ENCODE measurements at regions not wholly inside any gene's neighbourhood (a gene's known extent, or its start where the extent isn't known, plus 50 kb on each side); places are given as distances from the start of the nearest gene placed in this dataset.

DNA sequence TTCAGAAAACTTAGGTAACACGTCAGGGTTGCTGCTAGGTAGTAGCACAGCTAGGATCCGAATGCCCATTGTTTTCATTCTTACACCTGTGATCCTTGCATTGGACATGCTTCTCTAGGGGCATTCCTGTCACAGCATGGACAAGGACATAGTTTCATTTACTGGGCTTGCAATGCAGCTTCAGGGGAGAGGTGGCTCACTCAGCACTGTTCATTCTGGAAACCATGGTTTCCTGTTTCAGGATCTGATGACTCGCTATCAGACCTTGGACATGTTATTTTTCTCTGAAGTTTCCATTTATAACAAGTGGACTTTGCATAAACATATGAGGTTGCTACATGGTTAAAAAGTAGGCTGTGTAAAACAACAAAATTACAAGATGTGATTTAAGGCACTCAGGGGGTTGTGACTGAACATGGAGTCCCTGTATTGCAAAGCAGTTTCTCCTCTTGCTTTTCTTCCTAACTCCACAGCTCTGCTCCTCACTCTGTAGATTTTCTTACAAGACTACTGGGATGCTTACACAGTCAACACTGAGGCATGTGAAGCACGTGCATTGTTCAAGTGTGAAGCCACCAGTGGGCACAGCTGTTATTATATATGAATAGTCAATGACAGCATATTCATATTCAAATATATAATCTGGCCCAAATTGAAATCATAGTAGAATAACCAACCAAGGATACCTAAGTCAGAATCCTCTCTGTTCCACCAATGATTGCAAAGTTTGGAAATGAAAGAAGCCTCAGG lies 66.1 kb upstream of the STK32A start:
- TF ChIP-seq EZH2phosphoT487 (IDR thresholded peaks at IDR 0.05; ENCODE audit: low read depth) (no peak), CTCF (IDR thresholded peaks at IDR 0.05; ENCODE audit: low read depth, low read length) (no peak)
- H2AFZ ChIP-seq (ENCODE audit: low read depth, low read length), result no peak overlapping the region

DNA sequence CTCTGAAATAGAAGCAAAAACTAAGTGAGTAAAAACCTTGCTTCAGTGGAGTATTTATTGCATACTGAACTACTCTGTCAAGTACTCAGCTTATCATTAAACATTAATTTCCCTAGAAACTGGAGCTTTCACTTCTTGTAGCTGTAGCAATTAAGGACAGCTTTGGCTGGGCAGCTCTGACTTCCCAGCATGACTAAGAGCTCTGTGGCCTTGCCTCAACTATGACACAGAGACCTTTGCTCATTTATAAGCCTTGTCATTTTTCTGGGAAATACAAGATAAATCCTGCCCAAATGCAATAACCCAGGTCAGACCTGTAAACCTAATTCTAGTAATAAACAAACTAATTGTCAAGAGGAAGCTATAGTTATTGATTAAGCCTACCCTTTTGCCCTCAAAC lies 65.4 kb upstream of the STK32A start:
- Histone ChIP-seq H3K9ac (ENCODE audit: low read length) (no peak overlapping the region), H3K4me3 (ENCODE audit: low read length) (no peak overlapping the region), H3K4me2 (ENCODE audit: low read length) (no peak overlapping the region), H3K9me3 (ENCODE audit: insufficient read depth, low read length) (no peaks in the 10 kb centered on the region), H3K79me2 (ENCODE audit: low read length) (no peaks in the 10 kb centered on the region), H3K36me3 (replicated peaks; ENCODE audit: low read depth, low read length) (no peaks in the 10 kb centered on the region), H3K4me1 (ENCODE audit: low read length) (no peaks in the 10 kb centered on the region), H4K20me1 (ENCODE audit: insufficient read depth, low read length) (no peaks in the 10 kb centered on the region), H3K27ac (ENCODE audit: low read length) (no peak overlapping the region), H2AFZ (ENCODE audit: low read depth, low read length) (no peak overlapping the region), H3K27me3 (ENCODE audit: low read depth, low read length) (no peaks in the 10 kb centered on the region)
- no peak for TF ChIP-seq CTCF (IDR thresholded peaks at IDR 0.05; ENCODE audit: low read depth, low read length)
- TF ChIP-seq EZH2phosphoT487 (IDR thresholded peaks at IDR 0.05; ENCODE audit: low read depth), result no peak

More for the DNA sequence above, 66.1 kb upstream of the STK32A start:
- Histone ChIP-seq H3K27me3 (ENCODE audit: low read depth, low read length) (no peaks in the 10 kb centered on the region), H3K9ac (ENCODE audit: low read length) (no peak overlapping the region), H3K4me2 (ENCODE audit: low read length) (no peak overlapping the region), H3K79me2 (ENCODE audit: low read length) (no peaks in the 10 kb centered on the region), H3K4me1 (ENCODE audit: low read length) (no peaks in the 10 kb centered on the region), H4K20me1 (ENCODE audit: insufficient read depth, low read length) (no peaks in the 10 kb centered on the region), H3K9me3 (ENCODE audit: insufficient read depth, low read length) (no peaks in the 10 kb centered on the region), H3K27ac (ENCODE audit: low read length) (no peak overlapping the region), H3K4me3 (ENCODE audit: low read length) (no peak overlapping the region), H3K36me3 (replicated peaks; ENCODE audit: low read depth, low read length) (no peaks in the 10 kb centered on the region)

- H3K79me2 ChIP-seq (ENCODE audit: low read length), result no peaks in the 10 kb centered on the region
- no peak overlapping the region for H3K4me2 ChIP-seq (ENCODE audit: low read length)
- no peaks in the 10 kb centered on the region for H3K9me3 ChIP-seq (ENCODE audit: insufficient read depth, low read length)
- H3K36me3 ChIP-seq (replicated peaks; ENCODE audit: low read depth, low read length), result no peaks in the 10 kb centered on the region
- no peak overlapping the region for H3K4me3 ChIP-seq (ENCODE audit: low read length)
- no peak overlapping the region for H2AFZ ChIP-seq (ENCODE audit: low read depth, low read length)
- no peak overlapping the region for H3K9ac ChIP-seq (ENCODE audit: low read length)
- no peak overlapping the region for H3K27ac ChIP-seq (ENCODE audit: low read length)
- TF ChIP-seq EZH2phosphoT487 (IDR thresholded peaks at IDR 0.05; ENCODE audit: low read depth) (no peak), CTCF (IDR thresholded peaks at IDR 0.05; ENCODE audit: low read depth, low read length) (no peak)
- no peaks in the 10 kb centered on the region for H3K27me3 ChIP-seq (ENCODE audit: low read depth, low read length)
- no peaks in the 10 kb centered on the region for H4K20me1 ChIP-seq (ENCODE audit: insufficient read depth, low read length)
- H3K4me1 ChIP-seq (ENCODE audit: low read length), result no peaks in the 10 kb centered on the region
These were observed 64.9 kb upstream of the STK32A start for GRCh38 chr5:147169901-147170300.

DNA sequence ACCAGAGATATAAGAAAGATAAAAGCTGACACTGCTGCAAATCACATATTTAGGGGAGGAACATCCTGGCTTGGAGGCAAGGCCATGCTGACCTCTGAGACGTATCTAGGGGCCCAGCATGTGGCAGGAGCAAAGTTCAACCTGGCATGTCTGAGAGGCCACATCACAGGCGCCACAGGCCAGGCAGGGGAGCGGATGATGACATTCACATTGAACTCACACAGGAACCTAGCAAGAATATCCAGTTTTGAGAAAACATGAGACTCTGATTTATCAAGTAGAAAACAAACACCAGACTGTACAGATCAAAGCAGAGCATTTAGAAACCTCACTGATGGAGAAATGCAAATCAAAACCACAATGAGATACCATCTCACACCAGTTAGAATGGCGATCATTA lies 64.2 kb upstream of the STK32A start:
- no peak overlapping the region for H3K4me2 ChIP-seq (ENCODE audit: low read length)

More for the DNA sequence above, 64.2 kb upstream of the STK32A start:
- TF ChIP-seq EZH2phosphoT487 (IDR thresholded peaks at IDR 0.05; ENCODE audit: low read depth) (no peak), CTCF (IDR thresholded peaks at IDR 0.05; ENCODE audit: low read depth, low read length) (no peak)
- Histone ChIP-seq H3K27me3 (ENCODE audit: low read depth, low read length) (no peaks in the 10 kb centered on the region), H3K36me3 (replicated peaks; ENCODE audit: low read depth, low read length) (no peaks in the 10 kb centered on the region), H3K27ac (ENCODE audit: low read length) (no peak overlapping the region), H4K20me1 (ENCODE audit: insufficient read depth, low read length) (no peaks in the 10 kb centered on the region), H2AFZ (ENCODE audit: low read depth, low read length) (no peak overlapping the region), H3K79me2 (ENCODE audit: low read length) (no peaks in the 10 kb centered on the region), H3K4me1 (ENCODE audit: low read length) (no peaks in the 10 kb centered on the region), H3K4me3 (ENCODE audit: low read length) (no peak overlapping the region), H3K9ac (ENCODE audit: low read length) (no peak overlapping the region), H3K9me3 (ENCODE audit: insufficient read depth, low read length) (no peaks in the 10 kb centered on the region)
